ENCODE measurements at regions not wholly inside any gene's neighbourhood (a gene's known extent, or its start where the extent isn't known, plus 50 kb on each side); places are given as distances from the start of the nearest gene placed in this dataset.

DNA sequence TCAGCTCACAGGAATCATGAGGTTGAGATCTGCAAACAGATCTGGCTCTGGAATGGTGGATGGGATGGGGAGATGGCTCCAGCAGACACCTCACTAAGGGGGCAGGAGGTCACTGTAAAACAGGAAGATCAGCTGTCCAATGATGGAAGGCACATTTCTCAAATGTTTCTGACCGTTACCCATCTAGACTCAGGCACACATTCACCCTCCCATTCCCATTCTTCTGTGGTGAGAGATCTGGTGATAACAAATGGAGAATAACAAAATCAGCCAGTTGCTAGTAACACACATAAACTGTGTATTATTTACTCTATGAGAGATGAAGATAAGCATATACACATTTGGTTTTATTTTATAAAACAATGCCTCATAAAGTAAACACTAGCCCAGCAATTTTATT is 235.9 kb downstream of the TSHZ3 start:
- TF ChIP-seq POLR2AphosphoS5 (IDR thresholded peaks at IDR 0.05; ENCODE audit: low read depth, low read length) (peak; percentile 42; the same call in 1 of the 2 replicates), TCF7L2 (IDR thresholded peaks at IDR 0.05; ENCODE audit: low read depth, low read length) (peak; percentile 58; the same call in 1 of the 2 replicates)
- TF ChIP-seq, protein P1, sequence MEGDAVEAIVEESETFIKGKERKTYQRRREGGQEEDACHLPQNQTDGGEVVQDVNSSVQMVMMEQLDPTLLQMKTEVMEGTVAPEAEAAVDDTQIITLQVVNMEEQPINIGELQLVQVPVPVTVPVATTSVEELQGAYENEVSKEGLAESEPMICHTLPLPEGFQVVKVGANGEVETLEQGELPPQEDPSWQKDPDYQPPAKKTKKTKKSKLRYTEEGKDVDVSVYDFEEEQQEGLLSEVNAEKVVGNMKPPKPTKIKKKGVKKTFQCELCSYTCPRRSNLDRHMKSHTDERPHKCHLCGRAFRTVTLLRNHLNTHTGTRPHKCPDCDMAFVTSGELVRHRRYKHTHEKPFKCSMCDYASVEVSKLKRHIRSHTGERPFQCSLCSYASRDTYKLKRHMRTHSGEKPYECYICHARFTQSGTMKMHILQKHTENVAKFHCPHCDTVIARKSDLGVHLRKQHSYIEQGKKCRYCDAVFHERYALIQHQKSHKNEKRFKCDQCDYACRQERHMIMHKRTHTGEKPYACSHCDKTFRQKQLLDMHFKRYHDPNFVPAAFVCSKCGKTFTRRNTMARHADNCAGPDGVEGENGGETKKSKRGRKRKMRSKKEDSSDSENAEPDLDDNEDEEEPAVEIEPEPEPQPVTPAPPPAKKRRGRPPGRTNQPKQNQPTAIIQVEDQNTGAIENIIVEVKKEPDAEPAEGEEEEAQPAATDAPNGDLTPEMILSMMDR (IDR thresholded peaks at IDR 0.05): no peak

Data from Panc1 (cell line).